Chondrocyte (in vitro differentiated cells): ENCODE measurements at regions not wholly inside any gene's neighbourhood (a gene's known extent, or its start where the extent isn't known, plus 50 kb on each side); places are given as distances from the start of the nearest gene placed in this dataset.

ENCODE experiments used
- DNase-seq: peaks from one replicate; pipeline ENCODE4 v3.0.0; 2021; ENCODE audit warnings: mixed read lengths, low spot score
- H3K27ac Mint-ChIP-seq: one replicate; pipeline ENCODE4 v1.8.0; 2021; ENCODE audit warnings: mild to moderate bottlenecking, moderate library complexity, mixed read lengths; ENCODE audit not compliant: unreplicated experiment
- H3K27me3 Mint-ChIP-seq: 2 replicates; pipeline ENCODE4 v1.8.0; 2021; ENCODE audit warnings: low read depth, mixed read lengths
- H3K36me3 Mint-ChIP-seq: 2 replicates; pipeline ENCODE4 v1.8.0; 2021; ENCODE audit warnings: low read depth, mixed read lengths
- H3K4me1 Mint-ChIP-seq: 2 replicates; pipeline ENCODE4 v1.8.0; 2021; ENCODE audit warnings: low read depth, mild to moderate bottlenecking, mixed read lengths
- H3K4me3 Mint-ChIP-seq: one replicate; pipeline ENCODE4 v1.8.0; 2021; ENCODE audit warnings: mild to moderate bottlenecking, moderate library complexity, mixed read lengths; ENCODE audit not compliant: unreplicated experiment
- H3K9me3 Mint-ChIP-seq: 2 replicates; pipeline ENCODE4 v1.8.0; 2021; ENCODE audit warnings: low read depth, mixed read lengths
- CTCF ChIP-seq: fragments of 200-600 bp; sonication (generic); IDR thresholded peaks from 2 replicates; pipeline ENCODE4 v1.5.0; 2021; ENCODE audit warnings: antibody characterized with exemption, mild to moderate bottlenecking, moderate library complexity

GRCh38 chr4:75180790-75181776 is 248.2 kb downstream of the PARM1 start:
- Mint-ChIP-seq H3K4me3 (no peak overlapping the region), H3K4me1 (no peaks in the 10 kb centered on the region), H3K27me3 (no peaks in the 10 kb centered on the region), H3K27ac (no peak overlapping the region), H3K36me3 (no peaks in the 10 kb centered on the region), H3K9me3 (peaks cover 17% of the 10 kb centered on the region)
- no peak for TF ChIP-seq CTCF
- DNase-seq: no peak

- H3K4me3 Mint-ChIP-seq: no peak overlapping the region
- TF ChIP-seq CTCF: no peak
- no peaks in the 10 kb centered on the region for H3K4me1 Mint-ChIP-seq
- no peak overlapping the region for H3K27ac Mint-ChIP-seq
- H3K27me3 Mint-ChIP-seq: no peaks in the 10 kb centered on the region
- H3K36me3 Mint-ChIP-seq: no peaks in the 10 kb centered on the region
- H3K9me3 Mint-ChIP-seq: peaks cover 17% of the 10 kb centered on the region
- DNase-seq: no peak
These were observed 247.3 kb downstream of the PARM1 start for GRCh38 chr4:75180217-75180616.

GRCh38 chr4:75179510-75179909 is 246.6 kb downstream of the PARM1 start:
- Mint-ChIP-seq H3K27ac (no peak overlapping the region), H3K9me3 (peaks cover 17% of the 10 kb centered on the region), H3K4me1 (no peaks in the 10 kb centered on the region), H3K36me3 (no peaks in the 10 kb centered on the region), H3K4me3 (no peak overlapping the region), H3K27me3 (no peaks in the 10 kb centered on the region)
- DNase-seq: no peak
- no peak for TF ChIP-seq CTCF

- Mint-ChIP-seq H3K27ac (no peak overlapping the region), H3K27me3 (no peaks in the 10 kb centered on the region), H3K4me1 (no peaks in the 10 kb centered on the region), H3K9me3 (no peaks in the 10 kb centered on the region), H3K4me3 (no peak overlapping the region), H3K36me3 (no peaks in the 10 kb centered on the region)
- DNase-seq: no peak
- no peak for TF ChIP-seq CTCF
These were observed 239.6 kb downstream of the PARM1 start for GRCh38 chr4:75172551-75172950.

GRCh38 chr4:75169427-75169826 is 236.5 kb downstream of the PARM1 start:
- TF ChIP-seq CTCF: no peak
- Mint-ChIP-seq H3K4me3 (no peak overlapping the region), H3K27me3 (no peaks in the 10 kb centered on the region), H3K27ac (no peak overlapping the region), H3K4me1 (no peaks in the 10 kb centered on the region), H3K36me3 (peaks cover 1% of the 10 kb centered on the region), H3K9me3 (peaks cover 6% of the 10 kb centered on the region)
- DNase-seq: no peak
